ENCODE measurements at regions not wholly inside any gene's neighbourhood (a gene's known extent, or its start where the extent isn't known, plus 50 kb on each side); places are given as distances from the start of the nearest gene placed in this dataset.

DNA sequence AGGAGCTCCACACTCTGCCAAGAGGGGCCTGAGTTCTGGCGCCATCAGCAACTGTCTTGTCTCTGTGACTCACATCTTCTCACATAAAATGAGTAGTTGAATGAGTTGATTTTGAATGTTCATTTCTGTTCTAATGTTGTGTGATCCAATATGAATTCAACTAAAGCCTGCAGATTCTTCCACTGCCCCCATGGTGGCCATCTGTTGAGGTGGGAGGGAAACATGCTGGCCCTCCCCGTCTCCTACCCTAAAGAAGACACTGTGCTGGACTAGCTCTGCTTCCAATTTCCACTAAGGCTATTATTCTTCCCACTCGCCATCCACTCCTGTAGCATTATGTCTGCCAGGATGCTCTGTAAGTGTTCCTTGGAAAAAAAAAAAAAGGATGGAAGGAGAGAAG, 555.6 kb upstream of the LARGE1 start:
- 85% methylated on average over 3 of the region's 3 CpGs for WGBS, 2 donors
- Histone ChIP-seq H3K9me3 (no peaks in the 10 kb centered on the region), H3K4me1 (no peaks in the 10 kb centered on the region), H3K27me3 (no peaks in the 10 kb centered on the region), H3K36me3 (no peaks in the 10 kb centered on the region), H3K4me3 (replicated peaks in 1 of 3) (no peak overlapping the region), H3K27ac (no peak overlapping the region)
- intact Hi-C loops (cut with DNase I), result no loop called here
- no peak for TF ChIP-seq POLR2A (IDR thresholded peaks at IDR 0.05)
- TF ChIP-seq, protein P1, sequence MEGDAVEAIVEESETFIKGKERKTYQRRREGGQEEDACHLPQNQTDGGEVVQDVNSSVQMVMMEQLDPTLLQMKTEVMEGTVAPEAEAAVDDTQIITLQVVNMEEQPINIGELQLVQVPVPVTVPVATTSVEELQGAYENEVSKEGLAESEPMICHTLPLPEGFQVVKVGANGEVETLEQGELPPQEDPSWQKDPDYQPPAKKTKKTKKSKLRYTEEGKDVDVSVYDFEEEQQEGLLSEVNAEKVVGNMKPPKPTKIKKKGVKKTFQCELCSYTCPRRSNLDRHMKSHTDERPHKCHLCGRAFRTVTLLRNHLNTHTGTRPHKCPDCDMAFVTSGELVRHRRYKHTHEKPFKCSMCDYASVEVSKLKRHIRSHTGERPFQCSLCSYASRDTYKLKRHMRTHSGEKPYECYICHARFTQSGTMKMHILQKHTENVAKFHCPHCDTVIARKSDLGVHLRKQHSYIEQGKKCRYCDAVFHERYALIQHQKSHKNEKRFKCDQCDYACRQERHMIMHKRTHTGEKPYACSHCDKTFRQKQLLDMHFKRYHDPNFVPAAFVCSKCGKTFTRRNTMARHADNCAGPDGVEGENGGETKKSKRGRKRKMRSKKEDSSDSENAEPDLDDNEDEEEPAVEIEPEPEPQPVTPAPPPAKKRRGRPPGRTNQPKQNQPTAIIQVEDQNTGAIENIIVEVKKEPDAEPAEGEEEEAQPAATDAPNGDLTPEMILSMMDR (IDR thresholded peaks at IDR 0.05), result no peak
- DNase-seq, result no peak

DNA sequence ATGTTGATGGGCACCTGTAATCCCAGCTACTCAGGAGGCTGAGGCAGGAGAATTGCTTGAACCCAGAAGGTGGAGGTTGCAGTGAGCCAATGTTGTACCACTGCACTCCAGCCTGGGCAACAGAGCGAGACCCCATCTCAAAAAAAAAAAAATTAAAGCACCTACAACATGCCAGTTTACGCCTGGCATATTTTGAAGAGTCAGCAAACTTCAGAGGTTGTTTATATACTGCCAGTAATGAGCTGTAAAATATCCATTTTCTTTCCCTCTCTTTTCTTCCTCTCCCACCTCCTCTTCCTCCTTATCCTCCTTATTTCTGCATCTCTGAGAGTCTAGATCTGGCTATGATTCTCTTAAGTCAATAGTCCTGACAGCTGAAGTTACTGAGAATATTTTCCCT, 556.5 kb upstream of the LARGE1 start:
- intact Hi-C loops (cut with DNase I), result no loop called here

DNA sequence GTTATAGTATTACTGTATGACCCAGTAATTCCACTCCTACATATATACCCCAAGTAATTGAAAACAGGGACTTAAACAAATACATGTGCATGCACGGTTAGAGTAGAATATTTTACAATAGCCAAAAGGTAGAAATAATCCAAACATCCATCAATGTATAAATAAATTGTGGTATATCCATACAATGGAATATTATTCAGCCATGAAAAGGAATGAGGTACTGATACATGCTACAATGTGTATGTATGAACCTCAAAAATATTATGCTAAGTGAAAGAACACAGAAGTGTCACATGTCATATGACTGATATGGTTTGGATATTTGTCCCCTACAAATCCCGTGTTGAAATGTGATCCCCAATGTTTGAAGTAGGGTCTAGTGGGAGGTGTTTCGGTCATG, 560.8 kb upstream of the LARGE1 start:
- Histone ChIP-seq H3K4me3 (replicated peaks in 1 of 3) (no peak overlapping the region), H3K4me1 (no peaks in the 10 kb centered on the region), H3K9me3 (no peaks in the 10 kb centered on the region), H3K27ac (no peak overlapping the region), H3K36me3 (no peaks in the 10 kb centered on the region), H3K27me3 (no peaks in the 10 kb centered on the region)
- DNase-seq, result no peak
- intact Hi-C loops (cut with DNase I), result no loop called here
- 86 to 90% methylated on average over 3 of the region's 3 CpGs for WGBS, 2 donors
- TF ChIP-seq POLR2A (IDR thresholded peaks at IDR 0.05), result no peak
- TF ChIP-seq, protein P1 (IDR thresholded peaks at IDR 0.05), result no peak

More for the DNA sequence above, 556.5 kb upstream of the LARGE1 start:
- no peaks in the 10 kb centered on the region for H3K27me3 ChIP-seq
- TF ChIP-seq, protein P1 (IDR thresholded peaks at IDR 0.05), result no peak
- no peak for DNase-seq
- no peaks in the 10 kb centered on the region for H3K9me3 ChIP-seq
- WGBS, 2 donors, result 75 to 82% methylated on average over 2 of the region's 2 CpGs
- H3K36me3 ChIP-seq, result no peaks in the 10 kb centered on the region
- H3K4me1 ChIP-seq, result no peaks in the 10 kb centered on the region
- H3K27ac ChIP-seq, result no peak overlapping the region
- no peak overlapping the region for H3K4me3 ChIP-seq (replicated peaks in 1 of 3)

DNA sequence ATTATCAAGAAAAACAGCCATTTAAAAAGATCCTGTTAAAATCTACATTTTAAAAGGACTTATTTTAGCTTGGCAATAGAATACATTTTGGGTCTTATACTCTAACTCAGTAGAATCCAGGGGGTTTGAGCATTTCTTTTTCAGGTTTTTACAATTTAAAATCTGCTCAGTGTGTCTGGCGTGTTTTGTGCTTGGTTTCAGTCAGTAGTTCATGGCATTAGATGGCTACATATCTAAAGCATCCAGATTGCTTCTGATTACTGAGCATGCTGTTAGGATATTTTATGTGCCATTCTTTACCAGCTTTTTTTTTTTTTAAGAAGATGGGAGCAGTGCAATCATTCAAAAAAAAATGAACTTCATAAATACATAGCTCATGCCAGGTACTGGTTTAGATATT, 566.1 kb upstream of the LARGE1 start:
- Histone ChIP-seq H3K36me3 (no peaks in the 10 kb centered on the region), H3K4me1 (no peaks in the 10 kb centered on the region), H3K27ac (no peak overlapping the region), H3K27me3 (no peaks in the 10 kb centered on the region), H3K4me3 (replicated peaks in 1 of 3) (no peak overlapping the region), H3K9me3 (no peaks in the 10 kb centered on the region)
- TF ChIP-seq, protein P1 (IDR thresholded peaks at IDR 0.05), result no peak
- no peak for TF ChIP-seq POLR2A (IDR thresholded peaks at IDR 0.05)
- intact Hi-C loops (cut with DNase I), result no loop called here
- WGBS, 2 donors, result 62 to 73% methylated on average over 1 of the region's 1 CpG
- DNase-seq, result no peak

DNA sequence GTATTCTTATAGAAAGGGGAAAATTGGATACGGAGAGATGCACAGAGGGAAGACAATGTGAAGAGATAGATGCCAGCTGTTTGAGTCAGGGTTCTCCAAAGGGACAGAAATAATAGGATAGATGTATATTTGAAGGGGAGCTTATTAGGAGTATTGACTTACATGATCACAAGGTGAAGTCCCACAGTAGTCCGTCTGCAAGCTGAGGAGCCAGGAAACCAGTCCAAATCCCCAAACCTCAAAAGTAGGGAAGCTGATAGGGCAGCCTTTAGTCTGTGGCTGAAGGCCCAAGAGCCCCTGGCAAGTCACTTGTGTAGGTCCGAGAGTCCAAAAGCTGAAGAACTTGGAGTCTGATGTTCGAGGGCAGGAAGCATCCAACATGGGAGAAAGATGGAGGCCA, 569.6 kb upstream of the LARGE1 start:
- TF ChIP-seq POLR2A (IDR thresholded peaks at IDR 0.05), result no peak
- TF ChIP-seq, protein P1 (IDR thresholded peaks at IDR 0.05), result no peak
- no peak for DNase-seq
- WGBS, 2 donors, result 65 to 83% methylated on average over 4 of the region's 4 CpGs
- Histone ChIP-seq H3K4me3 (replicated peaks in 1 of 3) (no peak overlapping the region), H3K27ac (no peak overlapping the region), H3K4me1 (no peaks in the 10 kb centered on the region), H3K9me3 (no peaks in the 10 kb centered on the region), H3K36me3 (no peaks in the 10 kb centered on the region), H3K27me3 (no peaks in the 10 kb centered on the region)
- intact Hi-C loops (cut with DNase I), result loop anchor here (10.0 kb wide), 1 partner anchor 55 kb away; no protein-coding TSS in a partner anchor

Measured in thyroid gland (tissue), 4 donors.